ENCODE measurements at regions not wholly inside any gene's neighbourhood (a gene's known extent, or its start where the extent isn't known, plus 50 kb on each side); places are given as distances from the start of the nearest gene placed in this dataset.
A peak's percentile ranks its signal among the peaks of the same experiment; 100 is the strongest.

DNA sequence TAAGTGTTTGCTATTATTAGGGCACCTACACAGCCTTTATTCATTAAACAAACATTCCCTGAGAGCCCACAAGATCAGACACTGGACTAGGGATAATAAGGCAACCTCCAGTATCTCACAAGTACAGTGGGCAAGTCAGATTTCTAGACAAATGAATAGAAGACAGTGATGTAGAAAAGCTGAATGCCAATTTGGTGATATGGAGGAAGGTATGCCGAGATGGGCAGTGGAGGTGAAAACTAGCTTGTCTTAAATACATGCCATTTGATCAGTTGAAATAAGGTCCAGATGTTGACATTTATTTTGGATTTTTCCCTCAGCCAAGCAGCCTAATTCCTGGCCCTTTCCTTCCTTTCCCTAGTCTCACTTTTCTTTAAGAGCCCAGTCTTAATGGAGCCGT is 130.3 kb downstream of the RXFP2 start:
- H3K4me3 ChIP-seq (replicated peaks; ENCODE audit: low read depth, low read length): no peak overlapping the region
- DNase-seq (ENCODE audit: low read depth): no peak
- TF ChIP-seq, protein P1, sequence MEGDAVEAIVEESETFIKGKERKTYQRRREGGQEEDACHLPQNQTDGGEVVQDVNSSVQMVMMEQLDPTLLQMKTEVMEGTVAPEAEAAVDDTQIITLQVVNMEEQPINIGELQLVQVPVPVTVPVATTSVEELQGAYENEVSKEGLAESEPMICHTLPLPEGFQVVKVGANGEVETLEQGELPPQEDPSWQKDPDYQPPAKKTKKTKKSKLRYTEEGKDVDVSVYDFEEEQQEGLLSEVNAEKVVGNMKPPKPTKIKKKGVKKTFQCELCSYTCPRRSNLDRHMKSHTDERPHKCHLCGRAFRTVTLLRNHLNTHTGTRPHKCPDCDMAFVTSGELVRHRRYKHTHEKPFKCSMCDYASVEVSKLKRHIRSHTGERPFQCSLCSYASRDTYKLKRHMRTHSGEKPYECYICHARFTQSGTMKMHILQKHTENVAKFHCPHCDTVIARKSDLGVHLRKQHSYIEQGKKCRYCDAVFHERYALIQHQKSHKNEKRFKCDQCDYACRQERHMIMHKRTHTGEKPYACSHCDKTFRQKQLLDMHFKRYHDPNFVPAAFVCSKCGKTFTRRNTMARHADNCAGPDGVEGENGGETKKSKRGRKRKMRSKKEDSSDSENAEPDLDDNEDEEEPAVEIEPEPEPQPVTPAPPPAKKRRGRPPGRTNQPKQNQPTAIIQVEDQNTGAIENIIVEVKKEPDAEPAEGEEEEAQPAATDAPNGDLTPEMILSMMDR (IDR thresholded peaks at IDR 0.05; ENCODE audit: low read length, missing control alignments): no peak

DNA sequence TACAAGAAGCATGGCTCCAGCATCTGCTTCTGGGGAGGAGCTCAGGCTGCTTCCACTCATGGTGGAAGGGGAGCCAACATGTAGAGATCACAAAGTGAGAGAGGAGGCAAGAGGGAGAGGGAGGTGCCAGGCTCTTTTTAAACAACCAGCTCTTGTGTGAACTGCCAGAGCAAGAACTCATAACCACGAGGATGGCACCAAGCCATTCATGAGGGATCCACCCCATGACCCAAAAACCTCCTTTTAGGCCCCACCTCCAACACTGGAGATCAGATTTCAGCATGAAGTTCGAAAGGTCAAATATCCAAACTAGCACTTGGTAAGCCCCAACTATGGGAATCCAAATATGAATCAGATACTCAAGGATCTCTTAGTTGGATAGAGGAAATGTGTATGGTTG is 131.2 kb downstream of the RXFP2 start:
- DNase-seq (ENCODE audit: low read depth): no peak
- H3K4me3 ChIP-seq (replicated peaks; ENCODE audit: low read depth, low read length): no peak overlapping the region
- TF ChIP-seq, protein P1 (IDR thresholded peaks at IDR 0.05; ENCODE audit: low read length, missing control alignments): no peak

DNA sequence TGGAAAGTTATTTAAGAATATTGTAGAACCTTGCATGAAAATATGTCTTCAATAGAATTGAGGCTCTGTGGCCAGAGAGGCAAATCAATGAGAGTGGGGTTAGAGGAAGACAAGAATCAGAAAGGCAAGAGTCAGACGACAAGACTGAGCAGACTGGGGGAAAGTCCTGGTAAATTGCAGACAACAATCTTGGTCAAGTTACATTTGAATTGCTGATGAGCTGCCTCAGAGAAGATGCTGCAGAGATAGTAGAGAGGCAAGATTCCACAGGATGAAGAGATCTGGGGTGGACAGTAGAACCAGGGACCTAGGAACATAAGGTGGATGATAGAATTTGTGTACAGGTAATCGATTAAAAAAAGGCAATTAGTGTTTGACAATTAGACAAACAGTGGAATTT is 133.8 kb downstream of the RXFP2 start:
- DNase-seq (ENCODE audit: low read depth): no peak
- H3K4me3 ChIP-seq (replicated peaks; ENCODE audit: low read depth, low read length): no peak overlapping the region

DNA sequence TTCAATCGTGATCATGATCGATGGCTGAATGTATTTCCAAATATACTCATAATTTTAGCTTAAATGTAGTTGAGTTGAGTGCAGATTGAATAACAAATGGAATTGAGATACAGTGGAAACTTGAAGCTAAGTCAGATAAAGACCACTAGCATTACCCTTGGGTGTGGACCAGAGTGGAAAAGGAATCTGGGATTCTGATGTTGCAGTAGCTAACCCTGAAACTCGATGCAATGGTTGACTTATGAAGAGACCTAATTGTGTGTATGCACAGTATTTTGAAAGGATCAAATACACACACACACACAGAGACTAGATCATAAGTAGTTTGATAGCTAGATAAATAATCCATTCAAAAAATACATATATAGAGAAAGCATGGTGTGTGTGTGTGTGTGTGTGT is 135.8 kb downstream of the RXFP2 start:
- TF ChIP-seq, protein P1 (IDR thresholded peaks at IDR 0.05; ENCODE audit: low read length, missing control alignments): no peak
- H3K4me3 ChIP-seq (replicated peaks; ENCODE audit: low read depth, low read length): no peak overlapping the region
- peak; percentile 13 for DNase-seq (ENCODE audit: low read depth)

More for the DNA sequence above, 133.8 kb downstream of the RXFP2 start:
- TF ChIP-seq, protein P1 (IDR thresholded peaks at IDR 0.05; ENCODE audit: low read length, missing control alignments): no peak

DNA sequence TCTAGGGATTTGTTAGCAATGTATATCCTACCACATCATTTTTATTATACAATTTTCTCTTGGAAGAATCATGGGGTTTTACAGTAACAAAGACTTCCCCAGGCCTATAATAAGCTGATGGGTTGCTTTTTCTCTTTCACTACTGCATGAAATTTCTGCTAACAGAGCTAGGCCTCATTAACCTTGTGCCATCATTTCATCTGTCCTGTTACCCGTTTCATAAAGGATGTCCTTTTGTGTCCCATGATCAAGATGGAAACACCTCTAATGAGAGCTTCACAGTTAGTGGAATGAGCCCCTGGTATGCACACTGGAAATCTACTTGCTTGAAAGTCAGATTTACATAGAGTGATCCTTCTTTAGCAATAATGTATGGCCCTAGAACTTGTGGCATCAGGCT is 138.7 kb downstream of the RXFP2 start:
- DNase-seq (ENCODE audit: low read depth): no peak
- no peak overlapping the region for H3K4me3 ChIP-seq (replicated peaks; ENCODE audit: low read depth, low read length)
- TF ChIP-seq, protein P1 (IDR thresholded peaks at IDR 0.05; ENCODE audit: low read length, missing control alignments): no peak

DNA sequence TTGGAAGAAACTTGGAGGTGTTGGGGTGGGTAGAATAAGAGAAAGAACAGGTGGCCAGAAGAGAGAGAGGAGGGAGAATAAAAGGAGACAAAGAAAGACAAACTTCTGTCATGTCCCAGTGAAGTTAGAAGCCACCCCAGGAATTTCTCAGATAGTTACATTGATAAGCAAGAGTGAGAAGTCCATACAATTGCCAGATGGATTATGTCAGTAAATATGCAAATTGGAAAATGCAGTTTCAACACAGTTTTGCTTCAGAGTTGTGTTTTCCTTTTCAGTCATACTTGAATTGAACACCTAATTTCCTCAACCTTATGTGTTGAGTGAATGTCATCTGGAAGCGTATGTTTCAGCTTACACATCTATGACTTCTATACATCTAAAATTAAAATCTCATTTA is 139.2 kb downstream of the RXFP2 start:
- DNase-seq (ENCODE audit: low read depth): no peak
- TF ChIP-seq, protein P1 (IDR thresholded peaks at IDR 0.05; ENCODE audit: low read length, missing control alignments): no peak
- H3K4me3 ChIP-seq (replicated peaks; ENCODE audit: low read depth, low read length): no peak overlapping the region

DNA sequence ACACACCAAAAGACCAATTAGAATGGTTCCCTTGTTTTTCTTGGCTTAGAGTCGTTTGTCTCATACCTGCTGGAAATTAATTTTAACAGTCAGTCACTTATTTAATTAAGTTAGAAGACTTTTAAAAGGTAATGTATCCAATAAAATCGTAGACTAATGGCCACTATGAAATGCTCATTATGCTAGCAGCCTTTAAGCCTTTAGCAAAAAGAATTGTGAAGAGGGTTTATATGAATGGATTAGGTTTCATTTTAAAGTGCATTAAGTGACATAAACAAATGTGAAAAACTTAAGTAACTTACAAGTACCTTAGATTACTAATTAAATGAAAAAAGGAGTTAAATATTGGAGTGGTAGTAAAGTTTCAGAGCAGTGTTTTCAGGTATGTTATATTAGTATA is 139.6 kb downstream of the RXFP2 start:
- TF ChIP-seq, protein P1 (IDR thresholded peaks at IDR 0.05; ENCODE audit: low read length, missing control alignments): no peak
- DNase-seq (ENCODE audit: low read depth): no peak
- no peak overlapping the region for H3K4me3 ChIP-seq (replicated peaks; ENCODE audit: low read depth, low read length)
